ENCODE measurements at regions not wholly inside any gene's neighbourhood (a gene's known extent, or its start where the extent isn't known, plus 50 kb on each side); places are given as distances from the start of the nearest gene placed in this dataset.
A peak's percentile ranks its signal among the peaks of the same experiment; 100 is the strongest.
"Not testable (repeated sequence)": the region's sequence is repeated elsewhere in the genome, so short reads cannot be mapped to it uniquely, and the experiment has no call there.

GRCh38 chr2:153623020-153623419 is 144.5 kb upstream of the RPRM start:
- DNase-seq (ENCODE audit: low spot score) = no peak

DNA sequence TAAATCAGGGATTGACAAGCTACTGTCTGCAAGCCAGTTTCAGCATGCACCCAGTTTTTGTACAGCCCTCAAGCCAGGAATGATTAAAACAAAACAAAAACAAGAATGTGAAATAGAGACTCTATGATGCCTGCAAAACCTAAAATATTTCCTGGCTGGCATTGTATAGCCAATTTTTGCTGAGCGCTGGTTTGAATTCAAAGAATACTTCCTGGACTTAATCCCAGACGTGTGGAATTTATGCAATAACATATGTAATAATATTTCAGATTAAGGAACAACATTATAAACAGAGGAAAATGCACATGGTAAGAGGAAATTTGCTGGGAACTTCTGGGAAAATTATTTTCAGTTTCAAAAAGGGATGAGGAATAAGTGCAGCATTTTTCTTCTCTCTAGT is 148.1 kb upstream of the RPRM start:
- no peak for DNase-seq (ENCODE audit: low spot score)

GRCh38 chr2:153635494-153635893 is 156.9 kb upstream of the RPRM start:
- DNase-seq (ENCODE audit: low spot score) = peak; percentile 50

- DNase-seq (ENCODE audit: low spot score) = no peak
Measured at GRCh38 chr2:153641046-153641445, 162.5 kb upstream of the RPRM start.

- DNase-seq (ENCODE audit: low spot score) = no peak
Measured at GRCh38 chr2:153644955-153645354, 166.4 kb upstream of the RPRM start.

- DNase-seq (ENCODE audit: low spot score) = peak; percentile 63
Measured at GRCh38 chr2:153645599-153645998, 167.0 kb upstream of the RPRM start.

DNA sequence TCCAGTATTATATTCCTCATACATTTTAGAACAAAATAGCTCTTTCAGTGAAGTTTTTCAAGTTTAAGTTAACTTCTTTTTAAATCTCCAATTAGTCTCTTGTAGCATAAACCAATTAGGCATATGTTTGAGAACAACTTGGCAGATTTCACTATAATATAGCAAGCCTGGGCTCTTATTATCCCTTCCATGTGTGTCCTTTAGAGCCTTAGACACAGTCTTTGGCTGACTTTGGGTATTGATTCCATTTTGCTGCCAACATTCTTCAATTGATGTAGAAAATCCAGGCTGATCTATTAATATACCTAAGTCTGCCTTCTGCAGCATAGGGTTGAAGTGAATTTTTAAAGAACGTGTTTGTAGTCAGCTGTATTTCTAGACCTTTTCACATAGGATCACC is 179.1 kb upstream of the RPRM start:
- no peak for DNase-seq (ENCODE audit: low spot score)

DNA sequence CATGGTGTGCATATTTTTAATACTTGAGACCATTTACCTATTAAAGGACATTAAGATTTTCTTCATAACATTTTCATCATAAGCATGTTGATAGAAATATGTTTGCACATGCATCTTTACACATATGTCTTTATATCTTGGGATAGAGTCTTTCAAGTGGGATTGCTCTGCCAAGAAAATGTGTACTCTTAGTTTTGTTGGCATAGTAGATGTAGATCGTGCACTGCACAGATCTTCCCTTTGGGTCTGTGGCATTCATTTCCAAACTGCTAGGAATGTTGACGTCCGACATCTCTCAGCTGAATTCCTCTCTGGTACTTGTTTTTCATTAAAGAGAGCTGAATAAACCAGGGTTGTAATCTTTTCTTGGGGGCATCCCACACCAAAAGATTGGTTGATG is 183.2 kb upstream of the RPRM start:
- DNase-seq (ENCODE audit: low spot score) = no peak

GRCh38 chr2:153663371-153663770 is 184.8 kb upstream of the RPRM start:
- DNase-seq (ENCODE audit: low spot score) = no peak

DNA sequence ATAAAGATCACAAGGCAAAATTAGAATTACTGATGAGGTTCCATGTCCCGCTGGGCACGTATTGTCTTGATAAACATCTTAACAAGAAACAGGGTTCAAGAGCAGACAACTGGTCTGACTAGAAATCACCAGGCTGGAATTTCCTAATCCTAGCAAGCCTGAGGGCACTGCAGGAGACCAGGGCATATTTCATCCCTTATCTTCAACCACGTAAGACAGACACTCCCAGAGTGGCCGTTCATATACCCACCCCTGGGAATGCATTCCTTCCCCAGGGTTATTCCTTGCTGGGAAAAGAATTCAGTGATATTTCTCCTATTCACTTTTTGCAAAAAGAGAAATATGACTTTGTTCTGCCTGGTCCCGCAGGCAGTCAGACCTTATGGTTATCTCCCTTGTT is 185.4 kb upstream of the RPRM start:
- not testable (repeated sequence) for DNase-seq (ENCODE audit: low spot score)

GRCh38 chr2:153667475-153667874 is 188.9 kb upstream of the RPRM start:
- no peak for DNase-seq (ENCODE audit: low spot score)

DNA sequence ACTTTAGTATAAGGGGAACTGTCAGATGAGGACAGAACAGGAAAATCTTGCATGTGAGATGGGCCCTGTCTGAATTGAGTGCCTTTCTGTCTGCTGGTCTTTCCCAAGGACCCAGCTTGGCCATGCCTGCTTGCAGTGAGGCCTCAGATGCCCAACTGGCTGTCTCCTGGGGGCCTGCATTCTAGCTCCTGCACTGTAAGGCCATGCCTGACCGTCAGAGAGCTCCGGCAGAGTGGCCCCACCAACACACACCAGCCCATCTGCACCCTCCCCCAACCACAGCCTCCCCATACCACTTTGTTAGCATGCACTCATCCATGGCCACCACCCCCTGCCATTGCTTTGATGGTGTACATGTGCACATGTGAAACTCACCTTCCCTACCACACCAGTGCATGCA is 190.4 kb upstream of the RPRM start:
- no peak for DNase-seq (ENCODE audit: low spot score)

DNA sequence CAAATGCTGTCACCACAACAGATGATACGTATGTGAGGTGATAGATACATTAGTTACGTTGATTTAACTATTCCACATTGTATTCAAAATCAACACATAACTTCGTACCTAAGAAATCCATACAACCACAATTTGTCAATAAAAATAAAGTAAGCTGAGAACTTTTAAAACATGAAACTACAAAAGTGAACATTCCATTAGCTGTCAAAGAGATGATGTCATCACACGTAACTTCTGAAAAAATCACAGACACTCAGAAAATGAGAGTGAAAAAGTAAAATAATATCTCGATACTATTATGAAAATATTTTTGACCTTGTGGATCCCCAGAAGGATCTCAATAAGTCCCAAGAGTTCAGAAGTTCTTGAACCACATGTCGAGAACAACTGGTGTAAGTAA is 161.6 kb upstream of the GALNT13 start:
- no peak for DNase-seq (ENCODE audit: low spot score)

- DNase-seq (ENCODE audit: low spot score) = no peak
Measured at GRCh38 chr2:153715218-153715850, 156.4 kb upstream of the GALNT13 start.

DNA sequence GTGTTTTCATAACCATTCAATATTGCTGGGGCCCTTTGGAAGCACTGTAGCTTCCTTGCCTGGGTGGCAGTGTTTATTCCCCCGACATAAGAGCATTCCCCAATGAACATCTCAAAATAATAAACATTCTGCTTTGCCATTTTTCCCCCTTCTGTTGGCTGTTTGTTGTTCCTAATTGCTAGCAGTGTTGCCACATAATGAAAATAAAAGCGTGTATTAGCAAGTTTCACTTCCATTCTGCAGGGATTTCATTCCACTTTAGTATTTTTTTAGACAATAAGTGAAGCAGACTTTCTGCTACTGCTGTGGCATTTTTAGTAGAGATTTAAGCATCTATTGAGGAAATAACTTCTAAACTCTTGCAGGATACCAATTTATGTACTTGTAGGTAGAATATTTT is 154.7 kb upstream of the GALNT13 start:
- no peak for DNase-seq (ENCODE audit: low spot score)

DNA sequence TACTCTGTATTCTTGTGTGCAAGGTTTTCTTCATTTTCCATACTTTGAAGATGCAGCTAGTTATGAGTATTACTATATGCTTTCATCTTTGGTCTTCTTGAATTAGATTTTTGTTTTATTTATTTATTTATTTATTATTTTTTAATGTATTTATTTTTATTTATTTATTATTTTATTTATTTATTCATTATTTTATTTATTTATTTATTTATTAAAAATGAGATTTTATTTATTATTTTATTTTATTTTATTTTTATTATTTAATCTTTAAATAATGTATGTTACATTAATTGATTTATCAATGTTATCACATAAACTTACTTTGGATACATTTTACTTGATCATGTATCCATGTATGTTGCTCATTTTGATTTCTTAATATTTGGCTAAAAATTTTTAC is 132.3 kb upstream of the GALNT13 start:
- no peak for DNase-seq (ENCODE audit: low spot score)

GRCh38 chr2:153761936-153762335 is 109.8 kb upstream of the GALNT13 start:
- no peak for DNase-seq (ENCODE audit: low spot score)

DNA sequence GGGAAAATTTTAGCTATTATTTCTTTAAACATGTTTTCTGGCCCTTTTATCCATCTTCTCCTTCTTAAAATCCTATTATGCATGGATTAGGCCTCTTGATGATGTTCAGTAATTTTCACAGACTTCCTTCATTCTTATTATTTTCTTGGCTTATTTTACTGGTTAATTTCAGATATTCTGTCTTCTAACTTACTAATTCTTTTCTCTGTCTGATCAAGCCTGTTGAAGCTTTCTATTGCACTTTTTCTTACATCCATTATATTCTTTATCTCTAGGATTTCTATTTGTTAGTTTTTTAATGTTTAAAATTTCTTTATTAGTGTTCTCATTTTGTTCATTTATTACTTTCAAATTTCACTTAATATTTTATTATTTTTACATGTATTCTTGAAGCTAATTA is 105.3 kb upstream of the GALNT13 start:
- DNase-seq (ENCODE audit: low spot score) = no peak

DNA sequence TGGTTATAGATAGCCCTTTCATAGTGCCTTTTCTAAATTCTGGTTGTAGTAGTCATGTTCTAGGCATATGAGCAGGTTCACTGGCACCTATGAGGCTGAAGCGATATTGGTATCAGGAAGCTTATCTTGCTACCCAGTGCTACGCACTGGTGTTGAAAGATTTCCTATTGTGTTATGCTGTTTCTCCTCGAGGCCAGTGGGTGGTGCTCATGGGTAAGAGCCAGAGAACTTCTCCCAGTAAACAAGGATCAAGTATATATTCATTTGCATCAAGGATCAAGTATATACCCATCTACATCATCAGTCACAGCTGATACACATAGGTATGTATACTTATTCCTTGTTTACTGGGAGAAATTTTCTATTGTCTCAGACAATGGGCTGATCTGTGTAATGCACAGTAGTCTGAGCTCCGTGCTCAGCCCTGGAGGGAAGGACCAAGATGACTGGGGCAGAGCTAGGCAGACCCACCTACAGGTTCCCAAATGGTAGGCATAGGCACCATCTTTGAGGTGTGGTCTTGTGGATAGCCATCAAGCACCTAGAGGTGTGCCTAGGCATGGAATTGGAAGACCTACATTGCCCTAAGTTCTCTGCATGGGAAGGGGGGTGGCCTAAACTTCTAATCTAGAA is 101.2 kb upstream of the GALNT13 start:
- no peak for DNase-seq (ENCODE audit: low spot score)

DNA sequence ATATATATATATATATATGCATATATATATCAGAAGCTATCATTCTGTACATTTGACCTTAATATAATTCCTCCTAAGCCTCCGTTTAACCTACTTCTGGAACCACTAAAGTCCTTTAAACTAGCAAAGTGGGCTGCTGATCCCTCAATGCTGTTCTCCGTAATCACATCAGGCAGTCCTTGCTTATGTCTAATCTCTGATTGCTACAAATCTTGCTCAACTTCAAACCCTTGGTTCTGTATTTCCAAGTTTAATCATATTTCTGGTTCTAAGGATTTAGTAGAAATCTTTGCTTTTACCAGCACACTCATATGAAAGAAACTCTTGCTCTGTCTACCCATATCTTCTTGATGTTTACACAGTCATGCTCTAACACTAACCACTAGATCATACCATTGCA is 91.5 kb upstream of the GALNT13 start:
- DNase-seq (ENCODE audit: low spot score) = peak; percentile 92

DNA sequence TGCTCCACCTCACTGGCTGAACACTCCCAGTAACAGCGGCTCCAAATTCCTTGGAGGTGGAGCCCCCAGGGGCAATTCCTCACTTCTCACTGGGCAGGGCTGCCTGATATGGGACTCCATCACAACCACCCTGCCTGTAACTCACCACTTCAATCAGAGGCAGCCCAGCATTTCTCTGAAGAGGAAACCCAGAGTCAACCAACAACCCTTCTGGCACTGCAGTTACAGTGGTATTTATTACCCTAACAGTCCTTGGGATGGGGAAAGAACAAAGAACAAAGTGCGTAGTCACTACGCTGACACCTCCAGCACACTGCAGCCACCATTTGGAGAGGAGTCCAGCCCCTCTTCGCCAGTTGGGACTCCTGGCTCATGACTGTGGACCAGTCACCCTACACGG is 85.7 kb upstream of the GALNT13 start:
- DNase-seq (ENCODE audit: low spot score) = no peak

GRCh38 chr2:153787612-153788011 is 84.1 kb upstream of the GALNT13 start:
- DNase-seq (ENCODE audit: low spot score) = no peak

DNA sequence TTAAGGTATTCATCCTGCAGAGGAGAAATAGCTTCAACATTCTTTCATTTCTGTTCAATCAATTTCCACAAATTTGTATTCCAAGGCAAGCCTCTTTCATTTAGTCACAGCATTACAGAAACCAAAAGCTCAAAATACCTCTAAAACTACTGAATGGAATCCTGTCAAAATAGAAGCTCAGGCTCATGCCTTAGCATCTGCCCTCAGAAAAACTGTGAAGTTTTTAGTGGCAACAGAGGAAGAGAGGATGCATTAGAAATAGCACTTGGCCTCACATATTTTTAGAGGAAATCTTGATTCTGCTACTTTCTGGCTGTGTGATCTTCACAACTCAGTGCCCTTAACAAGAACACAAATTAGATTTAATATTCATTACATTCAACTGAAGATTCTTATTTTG is 69.1 kb upstream of the GALNT13 start:
- DNase-seq (ENCODE audit: low spot score) = no peak

GRCh38 chr2:153808679-153809078 is 63.0 kb upstream of the GALNT13 start:
- peak; percentile 77 for DNase-seq (ENCODE audit: low spot score)

Data from umbilical cord (tissue), 1 donor.